NCI-H187 treated with DMSO at 0.1 percent for 48 hours (cell line): ENCODE measurements at regions not wholly inside any gene's neighbourhood (a gene's known extent, or its start where the extent isn't known, plus 50 kb on each side); places are given as distances from the start of the nearest gene placed in this dataset.
"Not testable (repeated sequence)": the region's sequence is repeated elsewhere in the genome, so short reads cannot be mapped to it uniquely, and the experiment has no call there.

Experiments
- DNase-seq: peaks from one replicate; lab custom pipeline; 2025; lab: John Stamatoyannopoulos, UW

DNA sequence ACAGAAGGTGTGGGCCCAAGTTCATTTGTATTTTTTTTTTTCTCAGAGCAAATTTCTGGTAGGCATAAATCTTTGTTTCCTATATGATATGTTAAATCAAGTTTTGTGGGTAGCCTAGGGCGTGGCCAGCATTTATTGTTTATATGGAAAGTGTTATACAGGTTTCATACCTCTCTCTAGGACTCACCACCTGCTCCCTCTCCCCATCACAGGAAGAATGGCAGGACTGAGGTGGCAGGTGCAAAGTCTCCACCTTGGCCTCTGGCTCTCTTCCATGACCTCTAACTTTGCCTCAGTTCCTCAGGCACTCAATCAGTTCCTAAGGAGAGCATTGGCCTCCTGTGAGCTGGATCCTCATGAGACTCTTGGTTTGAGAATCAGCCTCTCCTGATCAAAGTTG lies 172.3 kb upstream of the TSC22D1 start:
- DNase-seq: no peak

DNA sequence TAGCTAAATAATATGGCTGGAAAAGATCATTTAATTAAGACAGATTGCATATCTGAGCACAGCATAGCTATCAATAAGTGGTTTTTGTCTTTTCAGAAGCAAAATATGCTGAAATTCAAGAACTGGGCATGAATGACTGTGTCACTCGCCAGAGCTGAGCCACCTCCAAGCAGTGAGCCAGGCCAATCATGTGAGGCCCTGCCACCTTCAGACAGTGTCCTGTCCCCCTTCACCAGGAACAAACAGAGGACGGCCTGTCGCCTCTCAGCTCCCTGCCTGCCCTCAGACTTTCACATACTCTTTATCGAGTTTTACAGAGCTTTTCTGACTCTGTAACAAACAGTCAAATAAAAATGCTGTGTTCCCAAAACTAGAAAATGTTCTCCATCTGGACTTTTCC lies 171.0 kb upstream of the TSC22D1 start:
- DNase-seq: no peak

DNA sequence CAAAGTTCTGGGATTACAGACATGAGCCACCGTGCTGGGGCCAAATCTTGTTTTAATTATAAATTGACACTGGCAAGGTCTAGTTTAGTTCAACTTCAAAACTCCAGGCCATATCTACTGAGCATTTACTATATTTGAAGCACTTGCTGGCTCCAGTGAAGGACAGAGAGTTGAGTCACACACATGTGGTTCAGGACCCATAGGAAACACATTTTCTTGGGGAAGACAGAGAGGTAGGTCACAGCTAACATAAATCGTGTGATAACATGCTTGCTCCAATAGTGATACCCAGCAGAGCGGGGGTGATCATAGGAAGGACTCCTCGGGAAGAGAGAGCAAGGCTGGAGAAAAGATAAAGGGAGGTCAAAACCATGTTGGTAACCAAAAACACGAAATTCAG lies 170.6 kb upstream of the TSC22D1 start:
- no peak for DNase-seq

DNA sequence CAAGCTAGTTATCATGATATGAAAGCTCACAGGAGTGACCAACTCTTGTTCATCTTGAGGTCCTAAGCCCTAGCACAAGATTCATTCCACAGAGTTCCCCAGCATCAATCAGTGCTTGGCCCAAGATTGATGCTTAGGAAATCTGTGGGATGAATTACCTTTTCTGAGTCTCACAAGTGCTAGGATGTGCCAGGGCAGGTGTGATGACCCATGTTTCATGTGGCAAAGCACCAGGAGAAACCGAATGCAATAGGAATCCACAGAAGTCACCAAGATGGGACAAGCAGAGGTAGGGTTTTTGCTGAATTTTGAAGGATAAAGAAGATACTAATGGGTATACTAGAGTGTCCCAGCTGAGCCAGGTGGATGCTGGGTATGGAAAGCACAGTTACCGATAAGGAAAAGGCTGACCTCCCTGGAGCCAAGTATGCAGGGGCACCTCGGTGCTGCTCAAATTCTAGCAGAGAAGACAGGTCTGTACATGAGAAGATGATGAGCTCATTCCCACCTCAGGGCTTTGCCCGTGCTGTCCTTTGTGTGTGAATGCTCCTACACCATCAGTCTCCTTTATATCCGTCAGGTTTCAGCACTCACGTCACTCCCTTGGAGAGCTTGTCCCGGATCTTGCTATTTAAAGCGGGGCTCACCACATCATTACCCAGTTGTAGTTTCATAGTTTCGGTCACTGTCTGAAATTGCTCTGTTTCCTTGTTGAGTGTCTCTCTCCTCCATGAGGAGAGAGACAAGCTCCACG lies 168.9 kb upstream of the TSC22D1 start:
- no peak for DNase-seq

DNA sequence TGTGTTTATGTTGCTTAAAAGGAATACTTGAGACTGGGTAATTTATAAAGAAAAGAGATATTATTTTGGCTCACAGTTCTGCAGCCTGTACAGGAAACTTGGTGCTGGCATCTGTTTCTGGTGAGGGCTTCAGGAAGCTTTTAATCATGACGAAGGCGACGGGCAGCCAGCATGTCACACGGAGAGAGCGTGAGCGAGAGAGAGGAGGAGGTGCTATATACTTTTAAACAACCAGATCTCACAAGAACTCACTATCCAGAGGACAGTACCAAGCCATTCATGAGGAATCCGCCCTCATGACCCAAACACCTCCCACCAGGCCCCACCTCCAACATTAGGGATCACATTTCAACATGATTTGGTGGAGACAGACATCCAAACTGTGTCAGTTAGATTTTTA lies 163.4 kb upstream of the TSC22D1 start:
- no peak for DNase-seq

DNA sequence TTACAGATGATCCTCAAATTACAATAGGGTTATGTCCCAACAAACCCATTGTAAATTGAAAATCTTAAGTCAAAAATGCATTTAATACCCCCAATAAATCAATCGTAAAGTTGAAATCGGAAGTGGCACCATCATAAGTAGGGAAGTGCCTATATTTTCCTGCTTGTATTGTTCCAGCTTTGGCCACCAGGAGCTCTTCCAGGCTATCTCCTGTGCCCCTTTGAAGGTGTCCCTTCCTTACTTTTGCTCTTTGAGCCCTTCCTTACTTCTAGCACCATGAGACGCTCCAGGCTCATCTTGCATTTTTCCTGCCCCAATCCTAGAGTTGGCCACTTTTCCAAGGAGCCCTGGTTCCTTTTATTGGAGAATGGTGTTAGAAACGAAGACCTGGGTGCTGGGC lies 163.0 kb upstream of the TSC22D1 start:
- no peak for DNase-seq

DNA sequence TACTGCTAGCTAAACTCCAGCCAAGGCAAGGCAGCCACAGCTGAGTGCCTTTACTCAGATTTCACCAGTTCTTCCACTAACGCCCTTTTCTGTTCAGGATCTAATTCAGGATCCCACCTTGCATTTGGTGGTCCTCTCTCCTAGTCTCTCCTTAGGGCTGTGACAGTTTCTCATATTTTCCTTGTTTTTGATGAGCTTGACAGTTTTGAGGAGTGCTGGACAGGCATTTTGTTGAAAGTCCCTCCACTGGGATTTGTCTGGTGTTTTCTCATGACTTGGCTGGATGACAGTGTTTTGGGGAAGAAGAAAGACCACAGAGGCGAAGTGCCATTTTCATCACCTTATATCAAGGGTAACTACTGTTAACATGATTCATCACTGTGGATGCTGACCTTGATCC lies 162.3 kb upstream of the TSC22D1 start:
- DNase-seq: no peak

GRCh38 chr13:44735806-44736205 lies 159.7 kb upstream of the TSC22D1 start:
- no peak for DNase-seq

- no peak for DNase-seq
Measured at GRCh38 chr13:44734201-44734707, 158.1 kb upstream of the TSC22D1 start.

DNA sequence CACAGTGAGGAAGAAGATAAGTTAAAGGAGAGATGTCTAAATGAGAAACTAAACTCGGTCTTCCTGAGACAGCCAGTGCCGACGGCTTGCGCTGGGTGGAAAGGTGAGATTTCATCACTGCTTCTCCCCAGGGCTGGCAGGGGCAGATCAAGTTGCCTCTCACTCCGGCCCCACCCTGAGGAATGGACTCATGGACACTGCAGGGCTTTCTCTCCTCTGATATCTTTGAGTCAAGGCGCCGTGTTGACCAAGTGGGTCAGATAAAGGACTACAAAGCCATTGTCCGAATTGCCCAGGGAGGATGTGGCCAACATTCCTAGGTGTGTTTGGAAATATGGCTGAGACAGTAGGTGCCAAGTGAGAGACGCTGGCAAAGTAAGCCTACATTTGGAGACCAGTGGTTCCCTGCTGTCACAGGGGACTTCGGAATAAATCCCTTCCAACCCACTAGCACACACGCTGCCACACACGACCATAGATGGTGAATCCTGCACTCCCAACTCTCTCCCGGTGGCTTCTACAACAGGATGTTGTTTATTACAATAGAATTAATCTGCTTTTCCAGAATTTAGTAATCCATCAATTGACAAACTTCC lies 156.5 kb upstream of the TSC22D1 start:
- no peak for DNase-seq

DNA sequence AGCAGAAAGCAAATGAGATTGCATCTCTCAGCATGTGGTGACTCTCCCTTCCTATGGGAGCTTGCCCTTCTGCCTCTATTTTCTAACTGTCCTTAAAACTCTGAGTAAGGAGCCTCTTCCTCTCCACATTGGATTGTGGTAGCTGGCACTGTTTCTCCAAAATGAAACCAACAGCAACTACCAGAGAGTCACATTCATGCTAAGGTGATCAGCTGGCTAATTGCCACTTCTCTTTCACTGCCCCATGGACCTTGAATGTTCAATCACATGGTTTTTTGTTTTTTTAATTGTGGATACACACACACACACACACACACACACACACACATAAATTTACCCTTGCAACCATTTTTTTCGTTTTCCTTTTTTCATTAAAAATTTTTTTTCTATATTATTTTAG lies 154.7 kb upstream of the TSC22D1 start:
- DNase-seq: no peak

DNA sequence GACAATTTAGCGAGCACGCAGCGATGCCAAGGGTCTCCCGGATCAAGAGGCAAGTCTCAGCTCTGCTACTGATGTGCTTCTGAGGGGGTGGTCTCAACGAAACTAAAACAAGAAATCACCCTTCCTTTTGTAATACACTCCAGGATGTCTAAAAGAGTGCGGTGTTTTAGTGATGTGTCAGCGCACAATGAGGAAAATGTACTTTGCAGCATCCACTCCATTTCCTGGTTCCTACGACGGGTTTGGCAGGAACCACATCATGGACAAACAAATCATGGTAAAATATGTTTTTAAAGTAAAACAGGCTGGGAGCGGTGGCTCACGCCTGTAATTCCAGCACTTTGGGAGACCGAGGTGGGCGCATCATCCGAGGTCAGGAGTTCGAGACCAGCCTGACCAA lies 154.0 kb upstream of the TSC22D1 start:
- DNase-seq: no peak

GRCh38 chr13:44727591-44727990 lies 151.5 kb upstream of the TSC22D1 start:
- DNase-seq: not testable (repeated sequence)

DNA sequence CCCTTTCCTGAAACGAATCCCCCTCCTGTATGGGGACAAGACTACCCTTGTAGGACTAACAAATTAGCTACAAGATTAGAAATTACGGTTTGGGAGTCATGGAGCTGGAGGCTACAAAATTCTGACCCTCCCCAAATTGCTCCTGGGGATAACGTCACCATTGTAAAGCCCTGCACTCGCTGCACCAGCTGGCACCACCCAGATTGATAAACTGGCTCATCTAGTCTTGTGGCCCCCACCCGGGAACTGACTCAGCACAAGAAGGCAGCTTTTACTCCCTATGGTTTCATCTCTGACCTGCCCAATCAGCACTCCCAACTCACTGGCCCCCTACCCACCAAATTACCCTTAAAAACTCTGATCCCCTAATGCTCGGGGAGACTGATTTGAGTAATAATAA lies 150.6 kb upstream of the TSC22D1 start:
- DNase-seq: no peak

DNA sequence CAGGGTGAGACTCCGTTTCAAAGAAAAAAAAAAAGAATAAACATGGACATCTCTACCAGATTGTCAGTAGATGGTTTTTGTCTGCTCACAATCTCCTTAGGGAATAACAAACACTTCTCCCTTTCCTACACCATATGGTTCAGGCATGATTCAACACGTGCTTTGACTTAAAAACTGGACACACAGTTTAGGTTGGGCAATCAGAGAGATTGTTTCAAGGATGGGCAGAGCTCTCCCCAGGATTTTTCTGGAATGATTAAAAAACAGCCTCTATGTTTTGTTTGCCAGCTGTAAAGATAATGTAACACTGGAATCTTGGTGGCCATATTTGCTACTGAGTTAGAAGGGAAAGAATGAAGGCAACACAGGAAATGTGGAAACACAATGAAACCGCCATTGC lies 150.1 kb upstream of the TSC22D1 start:
- no peak for DNase-seq

GRCh38 chr13:44719857-44720671 lies 143.9 kb upstream of the TSC22D1 start:
- DNase-seq: no peak

- no peak for DNase-seq
Measured at GRCh38 chr13:44718467-44718866, 142.3 kb upstream of the TSC22D1 start.

DNA sequence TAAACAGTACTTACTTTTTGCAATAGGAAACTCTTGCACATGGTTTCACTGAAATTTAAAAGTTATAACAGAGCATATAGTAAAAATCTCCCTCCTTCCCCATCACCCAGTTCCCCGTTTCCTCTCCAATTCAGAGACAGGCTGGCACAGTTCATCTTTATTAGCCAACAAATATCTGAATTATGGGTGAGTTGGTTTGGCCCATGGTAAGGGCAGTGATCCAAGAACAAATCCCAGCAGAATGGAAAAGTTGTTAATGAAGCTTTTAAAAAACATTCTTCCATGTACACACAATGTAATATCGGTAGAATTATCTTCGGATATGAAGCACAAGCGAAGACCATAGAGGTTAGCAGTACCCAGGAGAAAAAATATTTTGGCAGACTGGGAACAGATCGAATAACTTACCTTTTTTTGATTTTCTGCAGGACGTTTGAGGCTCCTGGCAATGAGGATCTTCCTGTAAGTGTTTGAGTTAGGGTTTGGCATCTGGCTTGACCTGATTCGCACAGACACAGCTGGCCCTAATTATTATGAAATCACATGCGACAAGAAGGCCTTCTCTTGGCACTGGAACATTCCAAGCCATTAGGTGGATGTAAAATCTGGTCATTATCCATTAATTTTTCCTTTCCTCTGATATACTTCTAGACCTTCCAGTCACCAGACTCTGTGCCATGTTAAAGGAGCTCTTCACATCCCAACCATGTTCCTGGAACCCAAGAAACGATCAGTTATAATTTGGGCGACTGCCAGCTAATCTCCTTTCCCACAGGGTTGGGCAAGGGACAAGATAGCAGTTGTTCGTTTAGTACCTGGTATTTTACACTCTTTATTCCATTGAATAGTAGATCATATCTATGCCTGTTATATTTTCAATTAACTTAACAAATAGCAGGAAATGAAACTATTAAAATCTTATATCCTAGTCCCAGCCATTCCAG lies 139.4 kb upstream of the TSC22D1 start:
- no peak for DNase-seq

- DNase-seq: no peak
Measured at GRCh38 chr13:44713788-44714469, 137.8 kb upstream of the TSC22D1 start.

- DNase-seq: no peak
Measured at GRCh38 chr13:44711706-44712105, 135.6 kb upstream of the TSC22D1 start.

- no peak for DNase-seq
Measured at GRCh38 chr13:44710576-44710975, 134.4 kb upstream of the TSC22D1 start.
